ENCODE measurements at regions not wholly inside any gene's neighbourhood (a gene's known extent, or its start where the extent isn't known, plus 50 kb on each side); places are given as distances from the start of the nearest gene placed in this dataset.

- Histone ChIP-seq H3K14ac (ENCODE audit: insufficient read depth, low read length) (no peak overlapping the region), H4K91ac (ENCODE audit: insufficient read length, low read depth, low read length) (no peak overlapping the region), H3K4me1 (ENCODE audit: insufficient read depth, low read length) (no peaks in the 10 kb centered on the region), H2AK5ac (ENCODE audit: insufficient read length, low read length) (no peak overlapping the region), H3K23ac (ENCODE audit: insufficient read length, low read depth, low read length) (no peak overlapping the region), H3T11ph (ENCODE audit: low read length) (no peak overlapping the region), H3K4ac (ENCODE audit: low read depth, low read length) (no peak overlapping the region), H3K79me1 (ENCODE audit: insufficient read depth, low read depth, low read length, poor library complexity, severe bottlenecking) (no peaks in the 10 kb centered on the region), H2AFZ (ENCODE audit: low read length) (no peak overlapping the region), H4K20me1 (ENCODE audit: control insufficient read depth, insufficient read depth, insufficient read length) (no peaks in the 10 kb centered on the region), H3K79me2 (ENCODE audit: insufficient read depth, low read length) (no peaks in the 10 kb centered on the region), H3K27me3 (ENCODE audit: insufficient read depth, low read length) (no peaks in the 10 kb centered on the region; the same call in 1 of the 2 replicates), H3K18ac (ENCODE audit: insufficient read length, low read depth, low read length) (no peak overlapping the region), H2BK12ac (ENCODE audit: insufficient read length, low read depth, low read length) (no peak overlapping the region), H3K27ac (ENCODE audit: insufficient read length, low read depth, low read length) (no peak overlapping the region), H2BK15ac (ENCODE audit: low read depth, low read length) (no peak overlapping the region), H3K9ac (ENCODE audit: extremely low read depth, insufficient read length, low read length) (no peak overlapping the region), H3K56ac (ENCODE audit: insufficient read length, low read depth, low read length) (no peak overlapping the region), H2BK5ac (ENCODE audit: insufficient read length, low read length) (no peak overlapping the region), H2BK20ac (ENCODE audit: low read depth, low read length, poor library complexity, severe bottlenecking) (no peak overlapping the region), H3K23me2 (ENCODE audit: insufficient read length, low read depth, low read length, poor library complexity, severe bottlenecking) (no peaks in the 10 kb centered on the region), H4K5ac (ENCODE audit: insufficient read length, low read depth, low read length) (no peak overlapping the region), H3K9me3 (ENCODE audit: control insufficient read depth, low read depth, low read length) (no peaks in the 10 kb centered on the region), H3K4me2 (ENCODE audit: insufficient read depth, insufficient read length, low read length) (no peak overlapping the region), H2BK120ac (ENCODE audit: low read depth, low read length, poor library complexity, severe bottlenecking) (no peak overlapping the region), H4K8ac (replicated peaks; ENCODE audit: insufficient read length, low read depth, low read length) (no peak overlapping the region)
- Mint-ChIP-seq H3K27ac (no peak overlapping the region), H3K27me3 (ENCODE audit: low read depth) (peaks cover 35% of the 10 kb centered on the region), H3K4me1 (no peaks in the 10 kb centered on the region; a peak in 2 of 4 replicates), H3K4me3 (no peak overlapping the region), H3K9me3 (no peaks in the 10 kb centered on the region), H3K36me3 (ENCODE audit: insufficient read depth in 1 of 3, low read depth in 3 of 3) (no peaks in the 10 kb centered on the region)
- no CpG with 5 or more reads among the region's 1 CpG for WGBS (ENCODE audit: extremely low coverage, insufficient read length, low lambda C conversion rate)
- no peak for DNase-seq
- no peak for TF ChIP-seq CTCF (conservative IDR thresholded peaks at IDR 0.05)
These were observed 210.7 kb upstream of the CD96 start for GRCh38 chr3:111331306-111331705.
